Retinal pigment epithelial cell (primary cell): ENCODE measurements at regions not wholly inside any gene's neighbourhood (a gene's known extent, or its start where the extent isn't known, plus 50 kb on each side); places are given as distances from the start of the nearest gene placed in this dataset.

Source experiments
- DNase-seq: peaks from one replicate; pipeline ENCODE4 v3.0.0-alpha.2; 2010; ENCODE audit warnings: low read depth
- H3K4me3 ChIP-seq: 2 replicates; pipeline ENCODE4 v1.5.1; 2011; ENCODE audit warnings: mild to moderate bottlenecking, low read length, control low read depth, moderate library complexity
- TF ChIP-seq, protein P1 (sequence below): conservative IDR thresholded peaks from 2 replicates; pipeline ENCODE4 v1.5.1; 2011; ENCODE audit warnings: low read depth, low read length, control low read depth, inconsistent platforms

DNA sequence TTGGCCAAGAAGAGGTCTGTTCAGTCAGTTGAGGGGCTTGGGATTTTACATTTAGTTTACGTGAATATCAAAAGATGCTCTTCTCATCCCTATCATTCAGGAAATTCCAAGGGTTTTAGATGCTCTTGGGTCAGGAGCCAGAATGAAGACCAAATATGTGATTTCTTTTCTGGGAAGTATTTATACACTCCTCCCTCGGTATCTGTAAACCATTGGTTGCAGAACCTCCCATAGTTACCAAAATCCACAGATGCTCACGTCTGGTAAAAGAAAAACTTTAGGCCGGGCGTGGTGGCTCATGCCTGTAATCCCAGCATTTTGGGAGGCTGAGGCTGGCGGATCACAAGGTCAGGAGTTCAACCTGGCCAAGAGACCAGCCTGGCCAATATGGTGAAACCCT, 75.9 kb downstream of the TNFAIP2 start:
- DNase-seq = no peak
- H3K4me3 ChIP-seq = no peak overlapping the region
- TF ChIP-seq, protein P1, sequence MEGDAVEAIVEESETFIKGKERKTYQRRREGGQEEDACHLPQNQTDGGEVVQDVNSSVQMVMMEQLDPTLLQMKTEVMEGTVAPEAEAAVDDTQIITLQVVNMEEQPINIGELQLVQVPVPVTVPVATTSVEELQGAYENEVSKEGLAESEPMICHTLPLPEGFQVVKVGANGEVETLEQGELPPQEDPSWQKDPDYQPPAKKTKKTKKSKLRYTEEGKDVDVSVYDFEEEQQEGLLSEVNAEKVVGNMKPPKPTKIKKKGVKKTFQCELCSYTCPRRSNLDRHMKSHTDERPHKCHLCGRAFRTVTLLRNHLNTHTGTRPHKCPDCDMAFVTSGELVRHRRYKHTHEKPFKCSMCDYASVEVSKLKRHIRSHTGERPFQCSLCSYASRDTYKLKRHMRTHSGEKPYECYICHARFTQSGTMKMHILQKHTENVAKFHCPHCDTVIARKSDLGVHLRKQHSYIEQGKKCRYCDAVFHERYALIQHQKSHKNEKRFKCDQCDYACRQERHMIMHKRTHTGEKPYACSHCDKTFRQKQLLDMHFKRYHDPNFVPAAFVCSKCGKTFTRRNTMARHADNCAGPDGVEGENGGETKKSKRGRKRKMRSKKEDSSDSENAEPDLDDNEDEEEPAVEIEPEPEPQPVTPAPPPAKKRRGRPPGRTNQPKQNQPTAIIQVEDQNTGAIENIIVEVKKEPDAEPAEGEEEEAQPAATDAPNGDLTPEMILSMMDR = no peak

DNA sequence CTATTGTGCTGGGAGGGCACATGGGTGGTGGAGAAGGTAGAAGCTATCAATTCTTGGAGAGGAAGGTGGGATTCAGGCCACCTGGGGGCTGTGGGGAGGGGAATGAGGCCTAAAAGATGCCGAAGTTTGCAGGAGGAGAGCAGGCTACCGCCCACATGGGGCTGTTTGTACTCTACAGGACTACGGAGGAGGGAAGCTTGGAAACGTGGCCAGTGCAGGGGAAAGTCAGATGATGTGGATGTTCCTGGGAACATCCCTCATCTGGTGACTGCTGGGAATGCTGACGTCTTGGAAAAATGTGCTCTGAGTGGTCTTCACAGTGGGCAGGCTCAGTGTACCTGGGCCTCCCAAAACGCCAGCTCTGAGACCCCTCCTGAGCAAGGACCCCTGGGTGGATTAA, 78.5 kb downstream of the TNFAIP2 start:
- no peak overlapping the region for H3K4me3 ChIP-seq
- DNase-seq = no peak
- TF ChIP-seq, protein P1 = no peak

DNA sequence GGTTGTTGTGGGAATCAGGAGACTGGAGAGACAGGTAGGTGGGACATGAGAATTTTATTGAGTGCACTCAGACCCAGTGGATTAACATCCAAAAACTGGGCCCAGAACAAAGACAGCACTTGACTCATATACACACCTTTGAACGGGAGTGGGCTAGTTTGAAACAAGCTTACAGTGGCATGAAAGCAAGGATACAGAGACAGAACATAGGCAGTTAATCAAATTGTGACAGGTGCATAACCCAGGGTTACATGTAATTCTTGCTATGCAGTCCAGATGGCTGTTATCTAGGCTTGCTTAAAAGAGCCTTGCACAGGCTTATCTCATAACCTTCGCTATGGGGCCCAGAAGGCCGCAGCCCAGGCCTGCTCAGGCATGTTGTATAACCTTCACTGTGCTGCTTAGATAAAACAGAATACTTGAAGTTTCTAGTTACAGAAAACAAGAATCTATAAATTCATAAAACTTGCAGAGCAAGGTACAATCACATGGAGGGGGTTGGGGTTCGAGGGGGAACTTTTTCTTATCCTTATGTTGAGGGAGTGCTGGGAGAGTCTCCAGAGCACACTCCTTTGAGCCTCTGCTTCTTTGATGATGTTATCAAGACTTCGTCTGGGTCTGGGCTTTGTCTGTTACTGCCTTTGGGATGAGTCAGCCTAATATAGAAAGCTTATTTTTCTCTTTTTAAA, 81.7 kb downstream of the TNFAIP2 start:
- no peak for DNase-seq
- TF ChIP-seq, protein P1 = no peak
- no peak overlapping the region for H3K4me3 ChIP-seq

DNA sequence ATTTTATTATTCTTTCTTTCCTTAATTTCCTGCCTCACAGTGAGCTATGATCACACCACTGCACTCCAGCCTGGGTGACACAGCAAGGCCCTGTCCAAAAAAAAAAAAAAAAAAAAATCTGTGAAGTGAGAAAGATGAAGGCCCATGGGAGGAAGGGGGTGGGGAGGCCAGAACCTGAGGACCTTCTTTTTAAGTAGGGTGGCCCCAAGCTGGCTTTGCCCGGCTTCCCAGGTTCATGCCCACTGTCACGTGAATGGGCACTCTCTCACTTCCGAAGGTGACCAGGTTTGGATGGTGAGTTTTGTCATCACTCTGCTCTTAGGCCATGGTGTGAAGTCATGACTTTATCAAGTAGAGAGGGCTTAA, 82.3 kb downstream of the TNFAIP2 start:
- H3K4me3 ChIP-seq = no peak overlapping the region
- no peak for DNase-seq
- TF ChIP-seq, protein P1 = no peak

DNA sequence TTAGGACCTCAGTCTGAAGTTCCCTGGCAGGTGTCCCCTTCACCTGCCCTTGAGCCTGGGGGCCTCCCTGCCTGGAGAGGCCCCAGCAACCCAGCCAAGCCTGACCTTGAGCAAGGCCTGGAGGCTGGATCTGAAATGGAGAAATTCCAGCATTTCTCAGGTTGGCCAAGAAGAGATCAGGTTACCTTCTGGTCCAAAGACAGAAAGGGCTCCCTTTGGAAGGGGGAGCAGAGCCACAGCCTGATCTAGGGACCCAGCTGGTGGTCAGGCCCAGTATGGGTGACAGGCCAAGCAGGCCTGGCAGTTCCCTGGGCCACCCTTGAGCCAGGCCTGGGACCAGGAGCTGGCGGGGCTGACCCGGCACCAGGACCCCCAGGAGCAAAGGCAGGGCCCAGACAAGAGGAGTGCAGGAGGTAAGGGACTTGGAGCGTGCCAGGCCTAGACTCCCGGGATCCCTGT, 82.8 kb downstream of the TNFAIP2 start:
- no peak for DNase-seq
- TF ChIP-seq, protein P1 = no peak
- no peak overlapping the region for H3K4me3 ChIP-seq

DNA sequence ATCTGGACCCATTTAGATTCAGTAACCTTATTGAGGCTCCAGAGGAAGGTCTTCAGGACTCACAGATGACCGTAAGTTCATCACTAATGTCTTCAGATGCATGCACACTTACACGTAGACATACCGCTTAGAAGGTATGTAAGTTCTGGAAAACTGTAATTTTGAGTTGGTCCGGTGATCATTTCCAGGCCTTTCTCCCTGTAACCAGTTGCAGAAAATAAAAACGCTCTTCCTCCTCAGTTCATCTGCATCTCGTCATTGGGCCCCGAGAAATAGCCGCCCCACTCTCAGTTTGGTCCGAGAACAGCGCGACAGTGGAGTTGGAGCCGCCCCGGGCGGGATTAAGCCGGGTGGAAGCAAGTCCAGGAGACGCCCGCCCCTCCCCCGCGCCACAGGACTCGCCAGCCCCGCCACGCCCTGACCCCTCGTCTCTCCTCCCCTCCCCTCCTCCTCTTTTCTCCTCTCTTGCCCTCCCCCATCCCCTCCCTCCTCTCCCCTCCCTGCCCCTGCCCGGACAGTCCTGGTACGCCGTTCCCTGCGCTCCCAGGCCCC, 83.7 kb downstream of the TNFAIP2 start:
- H3K4me3 ChIP-seq = peak overlapping the region; percentile 32

More for the DNA sequence above, 83.7 kb downstream of the TNFAIP2 start:
- TF ChIP-seq, protein P1 = no peak
- DNase-seq = no peak
